ENCODE measurements at regions not wholly inside any gene's neighbourhood (a gene's known extent, or its start where the extent isn't known, plus 50 kb on each side); places are given as distances from the start of the nearest gene placed in this dataset.

- no peak overlapping the region for H2BK120ac ChIP-seq (ENCODE audit: low read depth, low read length)
- H3K79me1 ChIP-seq (ENCODE audit: low read depth, low read length), result no peaks in the 10 kb centered on the region
- H4K8ac ChIP-seq (ENCODE audit: low read depth, low read length), result no peak overlapping the region
- H3K9me3 ChIP-seq (replicated peaks in 1 of 2; ENCODE audit: control insufficient read depth in 2 of 2, insufficient read depth in 1 of 2, low read depth in 1 of 2, low read length in 2 of 2), result no peaks in the 10 kb centered on the region
- no peak overlapping the region for H3K14ac ChIP-seq (ENCODE audit: low read length)
- no peak overlapping the region for H3K4me2 ChIP-seq (ENCODE audit: insufficient read depth, low read length, poor library complexity, severe bottlenecking)
- no peak overlapping the region for H2BK5ac ChIP-seq (ENCODE audit: low read length)
- H3K4ac ChIP-seq (ENCODE audit: low read length), result no peak overlapping the region
- H3K27me3 ChIP-seq (ENCODE audit: control insufficient read depth in 3 of 3, insufficient read depth in 3 of 3, low read depth in 1 of 3, low read length in 3 of 3), result peaks cover 0 to 3% (median 0%) of the 10 kb centered on the region in 3 experiments
- H2AFZ ChIP-seq (ENCODE audit: low read length), result no peak overlapping the region
- H3K27ac ChIP-seq (replicated peaks; ENCODE audit: low read length), result no peak overlapping the region
- H3K9ac ChIP-seq (ENCODE audit: low read depth, low read length, poor library complexity), result no peak overlapping the region
- no peak overlapping the region for H3K23ac ChIP-seq (ENCODE audit: low read depth, low read length, poor library complexity)
- DNase-seq (ENCODE audit: low spot score), result no peak
- no peak overlapping the region for H2AK5ac ChIP-seq (ENCODE audit: low read depth, low read length)
- H2BK12ac ChIP-seq (ENCODE audit: low read length), result no peak overlapping the region
- no peak overlapping the region for H2BK15ac ChIP-seq (ENCODE audit: low read length)
- no peak overlapping the region for H4K91ac ChIP-seq (ENCODE audit: low read depth, low read length, poor library complexity)
- H3K18ac ChIP-seq (ENCODE audit: low read length), result no peak overlapping the region
- H3K4me1 ChIP-seq (ENCODE audit: control insufficient read depth in 2 of 2, insufficient read depth in 1 of 2, low read depth in 1 of 2, low read length in 2 of 2), result peaks cover 2 to 3% of the 10 kb centered on the region in 2 donors
- H3K4me3 ChIP-seq (ENCODE audit: low read length in 2 of 2), result no peak overlapping the region
- H3K36me3 ChIP-seq (replicated peaks in 1 of 2; ENCODE audit: control insufficient read depth in 2 of 2, insufficient read depth in 2 of 2, low read length in 2 of 2), result no peaks in the 10 kb centered on the region
- no CpG with 5 or more reads among the region's 2 CpGs for WGBS, 2 donors (ENCODE audit: extremely low coverage in 2 of 2, insufficient read length in 2 of 2, insufficient replicate concordance in 1 of 2)
Measured at GRCh38 chr10:78815702-78816334, 252.9 kb upstream of the ZMIZ1 start.

GRCh38 chr10:78817361-78817760, 251.4 kb upstream of the ZMIZ1 start:
- Histone ChIP-seq H3K9ac (ENCODE audit: low read depth, low read length, poor library complexity) (no peak overlapping the region), H2AK5ac (ENCODE audit: low read depth, low read length) (no peak overlapping the region), H3K14ac (ENCODE audit: low read length) (no peak overlapping the region), H2BK15ac (ENCODE audit: low read length) (no peak overlapping the region), H2BK5ac (ENCODE audit: low read length) (no peak overlapping the region), H3K4ac (ENCODE audit: low read length) (no peak overlapping the region), H3K4me1 (ENCODE audit: control insufficient read depth in 2 of 2, insufficient read depth in 1 of 2, low read depth in 1 of 2, low read length in 2 of 2) (peaks cover 2 to 3% of the 10 kb centered on the region in 2 donors), H3K27ac (replicated peaks; ENCODE audit: low read length) (no peak overlapping the region), H3K27me3 (ENCODE audit: control insufficient read depth in 3 of 3, insufficient read depth in 3 of 3, low read depth in 1 of 3, low read length in 3 of 3) (peaks cover 0 to 3% (median 0%) of the 10 kb centered on the region in 3 experiments), H3K4me3 (ENCODE audit: low read length in 2 of 2) (no peak overlapping the region), H4K91ac (ENCODE audit: low read depth, low read length, poor library complexity) (no peak overlapping the region), H2BK12ac (ENCODE audit: low read length) (no peak overlapping the region), H3K18ac (ENCODE audit: low read length) (no peak overlapping the region), H4K8ac (ENCODE audit: low read depth, low read length) (no peak overlapping the region), H2BK120ac (ENCODE audit: low read depth, low read length) (no peak overlapping the region), H3K4me2 (ENCODE audit: insufficient read depth, low read length, poor library complexity, severe bottlenecking) (no peak overlapping the region), H3K23ac (ENCODE audit: low read depth, low read length, poor library complexity) (no peak overlapping the region), H3K79me1 (ENCODE audit: low read depth, low read length) (no peaks in the 10 kb centered on the region), H2AFZ (ENCODE audit: low read length) (no peak overlapping the region), H3K9me3 (replicated peaks in 1 of 2; ENCODE audit: control insufficient read depth in 2 of 2, insufficient read depth in 1 of 2, low read depth in 1 of 2, low read length in 2 of 2) (no peaks in the 10 kb centered on the region), H3K36me3 (replicated peaks in 1 of 2; ENCODE audit: control insufficient read depth in 2 of 2, insufficient read depth in 2 of 2, low read length in 2 of 2) (no peaks in the 10 kb centered on the region)
- WGBS, 2 donors (ENCODE audit: extremely low coverage in 2 of 2, insufficient read length in 2 of 2, insufficient replicate concordance in 1 of 2), result no CpG with 5 or more reads among the region's 3 CpGs
- DNase-seq (ENCODE audit: low spot score), result no peak

- Histone ChIP-seq H3K4me3 (ENCODE audit: low read length in 2 of 2) (no peak overlapping the region), H3K18ac (ENCODE audit: low read length) (no peak overlapping the region), H2BK15ac (ENCODE audit: low read length) (no peak overlapping the region), H2BK5ac (ENCODE audit: low read length) (no peak overlapping the region), H4K91ac (ENCODE audit: low read depth, low read length, poor library complexity) (no peak overlapping the region), H3K9ac (ENCODE audit: low read depth, low read length, poor library complexity) (no peak overlapping the region), H3K27ac (replicated peaks; ENCODE audit: low read length) (no peak overlapping the region), H3K4ac (ENCODE audit: low read length) (no peak overlapping the region), H3K23ac (ENCODE audit: low read depth, low read length, poor library complexity) (no peak overlapping the region), H3K9me3 (replicated peaks in 1 of 2; ENCODE audit: control insufficient read depth in 2 of 2, insufficient read depth in 1 of 2, low read depth in 1 of 2, low read length in 2 of 2) (no peaks in the 10 kb centered on the region), H2BK12ac (ENCODE audit: low read length) (no peak overlapping the region), H3K27me3 (ENCODE audit: control insufficient read depth in 3 of 3, insufficient read depth in 3 of 3, low read depth in 1 of 3, low read length in 3 of 3) (peaks cover 0 to 3% (median 0%) of the 10 kb centered on the region in 3 experiments), H3K4me1 (ENCODE audit: control insufficient read depth in 2 of 2, insufficient read depth in 1 of 2, low read depth in 1 of 2, low read length in 2 of 2) (peaks cover 2 to 3% of the 10 kb centered on the region in 2 donors), H2BK120ac (ENCODE audit: low read depth, low read length) (no peak overlapping the region), H4K8ac (ENCODE audit: low read depth, low read length) (no peak overlapping the region), H3K4me2 (ENCODE audit: insufficient read depth, low read length, poor library complexity, severe bottlenecking) (no peak overlapping the region), H3K36me3 (replicated peaks in 1 of 2; ENCODE audit: control insufficient read depth in 2 of 2, insufficient read depth in 2 of 2, low read length in 2 of 2) (no peaks in the 10 kb centered on the region), H3K14ac (ENCODE audit: low read length) (no peak overlapping the region), H2AK5ac (ENCODE audit: low read depth, low read length) (no peak overlapping the region), H3K79me1 (ENCODE audit: low read depth, low read length) (no peaks in the 10 kb centered on the region), H2AFZ (ENCODE audit: low read length) (no peak overlapping the region)
- no CpG with 5 or more reads among the region's 3 CpGs for WGBS, 2 donors (ENCODE audit: extremely low coverage in 2 of 2, insufficient read length in 2 of 2, insufficient replicate concordance in 1 of 2)
- DNase-seq (ENCODE audit: low spot score), result no peak
Measured at GRCh38 chr10:78817804-78818203, 251.0 kb upstream of the ZMIZ1 start.

- Histone ChIP-seq H2BK12ac (ENCODE audit: low read length) (no peak overlapping the region), H3K79me1 (ENCODE audit: low read depth, low read length) (no peaks in the 10 kb centered on the region), H3K36me3 (replicated peaks in 1 of 2; ENCODE audit: control insufficient read depth in 2 of 2, insufficient read depth in 2 of 2, low read length in 2 of 2) (no peaks in the 10 kb centered on the region), H2BK120ac (ENCODE audit: low read depth, low read length) (no peak overlapping the region), H3K9ac (ENCODE audit: low read depth, low read length, poor library complexity) (no peak overlapping the region), H3K4me1 (ENCODE audit: control insufficient read depth in 2 of 2, insufficient read depth in 1 of 2, low read depth in 1 of 2, low read length in 2 of 2) (peaks cover 2 to 3% of the 10 kb centered on the region in 2 donors), H3K9me3 (replicated peaks in 1 of 2; ENCODE audit: control insufficient read depth in 2 of 2, insufficient read depth in 1 of 2, low read depth in 1 of 2, low read length in 2 of 2) (no peaks in the 10 kb centered on the region), H4K91ac (ENCODE audit: low read depth, low read length, poor library complexity) (no peak overlapping the region), H3K18ac (ENCODE audit: low read length) (no peak overlapping the region), H2BK5ac (ENCODE audit: low read length) (no peak overlapping the region), H2AK5ac (ENCODE audit: low read depth, low read length) (no peak overlapping the region), H2BK15ac (ENCODE audit: low read length) (no peak overlapping the region), H3K14ac (ENCODE audit: low read length) (no peak overlapping the region), H3K27me3 (ENCODE audit: control insufficient read depth in 3 of 3, insufficient read depth in 3 of 3, low read depth in 1 of 3, low read length in 3 of 3) (peaks cover 0 to 3% (median 0%) of the 10 kb centered on the region in 3 experiments), H2AFZ (ENCODE audit: low read length) (no peak overlapping the region), H3K4me3 (ENCODE audit: low read length in 2 of 2) (no peak overlapping the region), H4K8ac (ENCODE audit: low read depth, low read length) (no peak overlapping the region), H3K4ac (ENCODE audit: low read length) (no peak overlapping the region), H3K27ac (replicated peaks; ENCODE audit: low read length) (no peak overlapping the region), H3K23ac (ENCODE audit: low read depth, low read length, poor library complexity) (no peak overlapping the region), H3K4me2 (ENCODE audit: insufficient read depth, low read length, poor library complexity, severe bottlenecking) (no peak overlapping the region)
- WGBS, 2 donors (ENCODE audit: extremely low coverage in 2 of 2, insufficient read length in 2 of 2, insufficient replicate concordance in 1 of 2), result no CpG with 5 or more reads among the region's 7 CpGs
- DNase-seq (ENCODE audit: low spot score), result no peak
Measured at GRCh38 chr10:78819361-78820006, 249.3 kb upstream of the ZMIZ1 start.

Data from neuronal stem cell (in vitro differentiated cells).